ENCODE measurements at regions not wholly inside any gene's neighbourhood (a gene's known extent, or its start where the extent isn't known, plus 50 kb on each side); places are given as distances from the start of the nearest gene placed in this dataset.

GRCh38 chr11:70544067-70544773 lies 145.9 kb downstream of the CTTN start:
- TF ChIP-seq EGR1 (IDR thresholded peaks at IDR 0.05) (no peak), EP300 (IDR thresholded peaks at IDR 0.05; ENCODE audit: borderline replicate concordance) (no peak), TCF12 (IDR thresholded peaks at IDR 0.05; ENCODE audit: low read depth) (no peak), USF1 (IDR thresholded peaks at IDR 0.05) (no peak), CREB1 (IDR thresholded peaks at IDR 0.05; ENCODE audit: low read depth) (no peak), NFIC (IDR thresholded peaks at IDR 0.05) (no peak), CEBPB (IDR thresholded peaks at IDR 0.05) (no peak), ZBTB7A (IDR thresholded peaks at IDR 0.05; ENCODE audit: low read depth) (no peak), MAX (IDR thresholded peaks at IDR 0.05) (no peak), TAF1 (IDR thresholded peaks at IDR 0.05; ENCODE audit: low read depth) (no peak), FOXM1 (IDR thresholded peaks at IDR 0.05; ENCODE audit: borderline replicate concordance, low read depth) (no peak), REST (IDR thresholded peaks at IDR 0.05; ENCODE audit: low read depth) (no peak), TEAD4 (IDR thresholded peaks at IDR 0.05) (no peak), RAD21 (IDR thresholded peaks at IDR 0.05; ENCODE audit: low read depth) (no peak), YY1 (IDR thresholded peaks at IDR 0.05; ENCODE audit: low read depth) (no peak)

GRCh38 chr11:70544774-70545609 lies 146.7 kb downstream of the CTTN start:
- TF ChIP-seq FOXM1 (IDR thresholded peaks at IDR 0.05; ENCODE audit: borderline replicate concordance, low read depth) (no peak), RAD21 (IDR thresholded peaks at IDR 0.05; ENCODE audit: low read depth) (no peak), MAX (IDR thresholded peaks at IDR 0.05) (no peak), TEAD4 (IDR thresholded peaks at IDR 0.05) (no peak)

- no peak for TF ChIP-seq EP300 (IDR thresholded peaks at IDR 0.05; ENCODE audit: borderline replicate concordance)
- no peak for TF ChIP-seq MAX (IDR thresholded peaks at IDR 0.05)
- no peak for TF ChIP-seq TAF1 (IDR thresholded peaks at IDR 0.05; ENCODE audit: low read depth)
- TF ChIP-seq CREB1 (IDR thresholded peaks at IDR 0.05; ENCODE audit: low read depth) = no peak
- TF ChIP-seq ZBTB7A (IDR thresholded peaks at IDR 0.05; ENCODE audit: low read depth) = no peak
- TF ChIP-seq RAD21 (IDR thresholded peaks at IDR 0.05; ENCODE audit: low read depth) = no peak
- no peak for TF ChIP-seq TCF12 (IDR thresholded peaks at IDR 0.05; ENCODE audit: low read depth)
- no peak for TF ChIP-seq FOXM1 (IDR thresholded peaks at IDR 0.05; ENCODE audit: borderline replicate concordance, low read depth)
- TF ChIP-seq TEAD4 (IDR thresholded peaks at IDR 0.05) = no peak
- TF ChIP-seq USF1 (IDR thresholded peaks at IDR 0.05) = no peak
- no peak for TF ChIP-seq REST (IDR thresholded peaks at IDR 0.05; ENCODE audit: low read depth)
- TF ChIP-seq CEBPB (IDR thresholded peaks at IDR 0.05) = no peak
Measured at GRCh38 chr11:70545610-70545912, 147.2 kb downstream of the CTTN start.

GRCh38 chr11:70546191-70546940 lies 148.0 kb downstream of the CTTN start:
- TF ChIP-seq FOXM1 (IDR thresholded peaks at IDR 0.05; ENCODE audit: borderline replicate concordance, low read depth) = no peak
- TF ChIP-seq EP300 (IDR thresholded peaks at IDR 0.05; ENCODE audit: borderline replicate concordance) = no peak
- TF ChIP-seq TCF12 (IDR thresholded peaks at IDR 0.05; ENCODE audit: low read depth) = no peak
- TF ChIP-seq REST (IDR thresholded peaks at IDR 0.05; ENCODE audit: low read depth) = no peak
- no peak for TF ChIP-seq EGR1 (IDR thresholded peaks at IDR 0.05)
- no peak for TF ChIP-seq TAF1 (IDR thresholded peaks at IDR 0.05; ENCODE audit: low read depth)
- no peak for TF ChIP-seq RAD21 (IDR thresholded peaks at IDR 0.05; ENCODE audit: low read depth)
- TF ChIP-seq NFIC (IDR thresholded peaks at IDR 0.05) = no peak
- no peak for TF ChIP-seq ZBTB7A (IDR thresholded peaks at IDR 0.05; ENCODE audit: low read depth)
